Stimulated activated naive B cell treated with anti-CD40 and anti-IgM and Interleukin-4, amounts not matched to agents 10 μg/mL and 1 μg/mL and 100 μg/mL, for 72 hours (primary cell): ENCODE measurements at regions not wholly inside any gene's neighbourhood (a gene's known extent, or its start where the extent isn't known, plus 50 kb on each side); places are given as distances from the start of the nearest gene placed in this dataset.

Experiments
- ATAC-seq, 2 donors: fragments of 150-1000 bp; cut with Tn5 transposase; replicated peaks; 2 replicates each; pipeline ENCODE4 v1.10.0; 2021; ENCODE audit warnings: moderate library complexity in 1 of 2
- DNase-seq: peaks from one replicate; pipeline ENCODE4 v3.0.0; 2021
- H3K27ac Mint-ChIP-seq: one replicate; pipeline ENCODE4 v1.8.0; 2022; ENCODE audit warnings: mild to moderate bottlenecking, mixed read lengths
- H3K27me3 Mint-ChIP-seq, 2 donors: one replicate each; pipeline ENCODE4 v1.8.0; 2022; ENCODE audit warnings: mixed read lengths in 2 of 2
- H3K36me3 Mint-ChIP-seq, 2 donors: one replicate each; pipeline ENCODE4 v1.8.0; 2022; ENCODE audit warnings: mixed read lengths in 2 of 2, mild to moderate bottlenecking in 1 of 2
- H3K4me1 Mint-ChIP-seq, 2 donors: one replicate each; pipeline ENCODE4 v1.8.0; 2022; ENCODE audit warnings: mixed read lengths in 2 of 2, mild to moderate bottlenecking in 1 of 2
- H3K4me3 Mint-ChIP-seq, 2 donors: one replicate each; pipeline ENCODE4 v1.8.0; 2022; ENCODE audit warnings: mild to moderate bottlenecking in 2 of 2, mixed read lengths in 2 of 2, moderate library complexity in 1 of 2
- H3K9me3 Mint-ChIP-seq, 2 donors: one replicate each; pipeline ENCODE4 v1.8.0; 2022; ENCODE audit warnings: mixed read lengths in 2 of 2, mild to moderate bottlenecking in 1 of 2

- Mint-ChIP-seq H3K9me3 (peaks cover 11 to 18% of the 10 kb centered on the region in 2 donors), H3K27ac (no peak overlapping the region), H3K4me1 (peaks cover 23 to 46% of the 10 kb centered on the region in 2 donors), H3K36me3 (peaks cover 9 to 10% of the 10 kb centered on the region in 2 donors), H3K27me3 (peaks cover 36 to 43% of the 10 kb centered on the region in 2 donors), H3K4me3 (no peak overlapping the region)
- no peak for ATAC-seq
- no peak for DNase-seq
These were observed 57.2 kb upstream of the IER5L start for GRCh38 chr9:129235041-129235930.

GRCh38 chr9:129234491-129234890 is 56.4 kb upstream of the IER5L start:
- DNase-seq: no peak
- H3K36me3 Mint-ChIP-seq: peaks cover 9 to 10% of the 10 kb centered on the region in 2 donors

GRCh38 chr9:129232839-129233591 is 55.0 kb upstream of the IER5L start:
- peaks cover 27 to 53% of the 10 kb centered on the region in 2 donors for H3K4me1 Mint-ChIP-seq
- H3K27ac Mint-ChIP-seq: no peak overlapping the region
- H3K27me3 Mint-ChIP-seq: peaks cover 50 to 51% of the 10 kb centered on the region in 2 donors

More at GRCh38 chr9:129234491-129234890, 56.4 kb upstream of the IER5L start:
- H3K27ac Mint-ChIP-seq: no peak overlapping the region
- peaks cover 28 to 54% of the 10 kb centered on the region in 2 donors for H3K4me1 Mint-ChIP-seq
- no peak for ATAC-seq
- H3K4me3 Mint-ChIP-seq: no peak overlapping the region
- H3K27me3 Mint-ChIP-seq: peaks cover 42 to 50% of the 10 kb centered on the region in 2 donors
- peaks cover 11 to 18% of the 10 kb centered on the region in 2 donors for H3K9me3 Mint-ChIP-seq

GRCh38 chr9:129231759-129232158 is 53.7 kb upstream of the IER5L start:
- peaks cover 9 to 10% of the 10 kb centered on the region in 2 donors for H3K36me3 Mint-ChIP-seq
- H3K27ac Mint-ChIP-seq: no peak overlapping the region
- DNase-seq: no peak
- peaks cover 11 to 18% of the 10 kb centered on the region in 2 donors for H3K9me3 Mint-ChIP-seq
- peaks cover 53 to 56% of the 10 kb centered on the region in 2 donors for H3K27me3 Mint-ChIP-seq
- H3K4me1 Mint-ChIP-seq: peaks cover 16 to 40% of the 10 kb centered on the region in 2 donors
- ATAC-seq: no peak
- no peak overlapping the region for H3K4me3 Mint-ChIP-seq

More at GRCh38 chr9:129232839-129233591, 55.0 kb upstream of the IER5L start:
- ATAC-seq: no peak
- peaks cover 9 to 10% of the 10 kb centered on the region in 2 donors for H3K36me3 Mint-ChIP-seq
- peaks cover 11 to 18% of the 10 kb centered on the region in 2 donors for H3K9me3 Mint-ChIP-seq
- no peak for DNase-seq
- no peak overlapping the region for H3K4me3 Mint-ChIP-seq

GRCh38 chr9:129231022-129231739 is 53.1 kb upstream of the IER5L start:
- ATAC-seq (no peak), DNase-seq (no peak)
- Mint-ChIP-seq H3K9me3 (peaks cover 11 to 18% of the 10 kb centered on the region in 2 donors), H3K4me3 (no peak overlapping the region), H3K4me1 (peaks cover 14 to 34% of the 10 kb centered on the region in 2 donors), H3K36me3 (peaks cover 9 to 10% of the 10 kb centered on the region in 2 donors), H3K27ac (no peak overlapping the region), H3K27me3 (peaks cover 53 to 57% of the 10 kb centered on the region in 2 donors)

- DNase-seq (no peak), ATAC-seq (no peak)
- Mint-ChIP-seq H3K9me3 (peaks cover 11 to 18% of the 10 kb centered on the region in 2 donors), H3K36me3 (peaks cover 9 to 10% of the 10 kb centered on the region in 2 donors), H3K27ac (peak overlapping the region; percentile 42), H3K27me3 (peaks cover 57% of the 10 kb centered on the region in 2 donors), H3K4me3 (no peak overlapping the region), H3K4me1 (peaks cover 12 to 25% of the 10 kb centered on the region in 2 donors)
These were observed 52.2 kb upstream of the IER5L start for GRCh38 chr9:129230302-129230701.
